ENCODE measurements at regions not wholly inside any gene's neighbourhood (a gene's known extent, or its start where the extent isn't known, plus 50 kb on each side); places are given as distances from the start of the nearest gene placed in this dataset.

GRCh38 chr10:6794441-6794840 is 214.4 kb upstream of the PRKCQ start:
- no peak for TF ChIP-seq CTCF (IDR thresholded peaks at IDR 0.05)
- TF ChIP-seq POLR2A (IDR thresholded peaks at IDR 0.05): no peak

Measured in esophagus squamous epithelium (tissue), 4 donors.